HG03175 (cell line): ENCODE measurements at regions not wholly inside any gene's neighbourhood (a gene's known extent, or its start where the extent isn't known, plus 50 kb on each side); places are given as distances from the start of the nearest gene placed in this dataset.
"Not testable (repeated sequence)": the region's sequence is repeated elsewhere in the genome, so short reads cannot be mapped to it uniquely, and the experiment has no call there.

ENCODE experiments used
- ATAC-seq: cut with Tn5 transposase; IDR thresholded peaks from one replicate; pipeline ENCODE4 v1.9.1; 2021; ENCODE audit warnings: mild to moderate bottlenecking, moderate library complexity; ENCODE audit not compliant: unreplicated experiment

- ATAC-seq, result no peak
Observed at GRCh38 chr7:19312416-19312815, 167.2 kb upstream of the FERD3L start.

- no peak for ATAC-seq
Observed at GRCh38 chr7:19307554-19307953, 162.3 kb upstream of the FERD3L start.

GRCh38 chr7:19305698-19306097, 160.5 kb upstream of the FERD3L start:
- peak; percentile 52 for ATAC-seq

GRCh38 chr7:19304086-19304485, 158.9 kb upstream of the FERD3L start:
- ATAC-seq, result no peak

GRCh38 chr7:19302731-19303130, 157.5 kb upstream of the FERD3L start:
- no peak for ATAC-seq

- no peak for ATAC-seq
Observed at GRCh38 chr7:19296617-19297016, 151.4 kb upstream of the FERD3L start.

GRCh38 chr7:19295376-19295775, 150.2 kb upstream of the FERD3L start:
- ATAC-seq, result no peak

GRCh38 chr7:19294619-19295018, 149.4 kb upstream of the FERD3L start:
- no peak for ATAC-seq

- ATAC-seq, result no peak
Observed at GRCh38 chr7:19293431-19293830, 148.2 kb upstream of the FERD3L start.

GRCh38 chr7:19290968-19291367, 145.7 kb upstream of the FERD3L start:
- ATAC-seq, result no peak

GRCh38 chr7:19290066-19290465, 144.8 kb upstream of the FERD3L start:
- no peak for ATAC-seq

- ATAC-seq, result no peak
Observed at GRCh38 chr7:19284596-19285300, 139.5 kb upstream of the FERD3L start.

GRCh38 chr7:19284136-19284535, 138.9 kb upstream of the FERD3L start:
- no peak for ATAC-seq

- no peak for ATAC-seq
Observed at GRCh38 chr7:19275000-19275399, 129.8 kb upstream of the FERD3L start.

- ATAC-seq, result not testable (repeated sequence)
Observed at GRCh38 chr7:19272329-19272728, 127.1 kb upstream of the FERD3L start.

GRCh38 chr7:19269301-19269700, 124.1 kb upstream of the FERD3L start:
- ATAC-seq, result no peak

- no peak for ATAC-seq
Observed at GRCh38 chr7:19268737-19269136, 123.5 kb upstream of the FERD3L start.

GRCh38 chr7:19262826-19263225, 117.6 kb upstream of the FERD3L start:
- no peak for ATAC-seq

GRCh38 chr7:19249281-19249680, 104.1 kb upstream of the FERD3L start:
- ATAC-seq, result no peak

- no peak for ATAC-seq
Observed at GRCh38 chr7:19248681-19249080, 103.5 kb upstream of the FERD3L start.

GRCh38 chr7:19248115-19248514, 102.9 kb upstream of the FERD3L start:
- no peak for ATAC-seq

GRCh38 chr7:19247017-19247416, 101.8 kb upstream of the FERD3L start:
- no peak for ATAC-seq

GRCh38 chr7:19242246-19242645, 97.0 kb upstream of the FERD3L start:
- ATAC-seq, result no peak
